ENCODE measurements at regions not wholly inside any gene's neighbourhood (a gene's known extent, or its start where the extent isn't known, plus 50 kb on each side); places are given as distances from the start of the nearest gene placed in this dataset.

DNA sequence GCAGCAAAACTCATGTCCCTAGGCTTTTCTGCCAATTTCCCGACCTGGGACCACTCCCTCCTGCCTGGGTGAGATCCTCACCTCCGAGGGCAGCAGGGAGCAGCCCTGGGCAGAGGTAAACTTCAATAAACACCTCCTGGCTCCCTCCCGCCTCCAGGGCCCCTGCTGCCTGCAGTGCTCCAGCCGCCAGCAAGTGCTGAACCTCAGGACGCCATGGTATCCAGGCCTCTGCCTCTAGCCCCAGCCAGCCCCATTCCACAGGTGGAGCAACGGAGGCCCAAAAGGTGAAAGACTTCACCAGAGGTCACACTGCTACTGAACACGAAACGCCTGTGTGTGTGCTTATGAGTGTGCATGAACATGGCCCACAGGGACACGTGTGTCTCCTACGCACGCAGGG is 59.9 kb upstream of the LINGO1 start:
- Histone ChIP-seq H3K4me3 (no peak overlapping the region), H3K9ac (ENCODE audit: insufficient read depth in 1 of 2, low read length in 2 of 2) (no peak overlapping the region), H3K9me3 (ENCODE audit: control insufficient read depth in 4 of 4, insufficient read depth in 3 of 4, low read length in 3 of 4) (peaks cover 0 to 6% (median 0%) of the 10 kb centered on the region in 4 donors), H3K36me3 (ENCODE audit: control insufficient read depth in 4 of 4, insufficient read depth in 4 of 4, low read length in 4 of 4) (no peaks in the 10 kb centered on the region), H3K27ac (ENCODE audit: low read depth in 1 of 2, low read length in 1 of 2) (no peak overlapping the region), H3K27me3 (ENCODE audit: control insufficient read depth in 3 of 3, insufficient read depth in 3 of 3, low read length in 2 of 3) (peaks cover 0 to 3% (median 0%) of the 10 kb centered on the region in 3 donors), H3K4me1 (ENCODE audit: control insufficient read depth in 5 of 5, insufficient read depth in 5 of 5, low read length in 5 of 5) (peaks cover 0 to 4% (median 0%) of the 10 kb centered on the region in 5 donors)
- DNase-seq (no peak), ATAC-seq (ENCODE audit: insufficient read depth, low FRiP score) (no peak)
- TF ChIP-seq, protein P1, sequence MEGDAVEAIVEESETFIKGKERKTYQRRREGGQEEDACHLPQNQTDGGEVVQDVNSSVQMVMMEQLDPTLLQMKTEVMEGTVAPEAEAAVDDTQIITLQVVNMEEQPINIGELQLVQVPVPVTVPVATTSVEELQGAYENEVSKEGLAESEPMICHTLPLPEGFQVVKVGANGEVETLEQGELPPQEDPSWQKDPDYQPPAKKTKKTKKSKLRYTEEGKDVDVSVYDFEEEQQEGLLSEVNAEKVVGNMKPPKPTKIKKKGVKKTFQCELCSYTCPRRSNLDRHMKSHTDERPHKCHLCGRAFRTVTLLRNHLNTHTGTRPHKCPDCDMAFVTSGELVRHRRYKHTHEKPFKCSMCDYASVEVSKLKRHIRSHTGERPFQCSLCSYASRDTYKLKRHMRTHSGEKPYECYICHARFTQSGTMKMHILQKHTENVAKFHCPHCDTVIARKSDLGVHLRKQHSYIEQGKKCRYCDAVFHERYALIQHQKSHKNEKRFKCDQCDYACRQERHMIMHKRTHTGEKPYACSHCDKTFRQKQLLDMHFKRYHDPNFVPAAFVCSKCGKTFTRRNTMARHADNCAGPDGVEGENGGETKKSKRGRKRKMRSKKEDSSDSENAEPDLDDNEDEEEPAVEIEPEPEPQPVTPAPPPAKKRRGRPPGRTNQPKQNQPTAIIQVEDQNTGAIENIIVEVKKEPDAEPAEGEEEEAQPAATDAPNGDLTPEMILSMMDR (IDR thresholded peaks at IDR 0.05; ENCODE audit: control extremely low read depth, extremely low read depth), result no peak
- WGBS, 2 donors, result 70 to 72% methylated on average over 11 of the region's 11 CpGs

DNA sequence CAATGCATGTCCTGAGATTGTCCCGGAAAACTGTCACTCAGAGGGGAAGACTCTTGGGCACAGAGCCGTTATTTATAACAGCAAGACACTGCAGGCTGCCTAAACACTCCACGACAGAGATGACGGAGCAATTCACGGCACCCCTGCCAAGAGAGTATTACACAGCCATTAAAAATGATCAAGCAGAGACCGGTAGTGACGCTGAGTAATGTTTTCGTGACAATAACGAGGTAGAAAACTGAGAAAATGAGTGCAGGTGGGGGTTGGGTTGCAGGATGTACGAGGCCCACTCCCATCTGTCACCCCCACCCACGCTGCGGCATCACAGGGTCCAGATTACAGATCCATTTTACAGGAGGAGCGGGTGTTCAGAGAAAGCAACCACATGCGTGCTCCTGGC is 58.9 kb upstream of the LINGO1 start:
- H3K27me3 ChIP-seq (ENCODE audit: control insufficient read depth in 3 of 3, insufficient read depth in 3 of 3, low read length in 2 of 3), result peaks cover 0 to 3% (median 0%) of the 10 kb centered on the region in 3 donors
- no peak overlapping the region for H3K27ac ChIP-seq (ENCODE audit: low read depth in 1 of 2, low read length in 1 of 2)
- 80 to 84% methylated on average over 14 of the region's 14 CpGs for WGBS, 2 donors
- no peak overlapping the region for H3K4me3 ChIP-seq
- TF ChIP-seq, protein P1 (IDR thresholded peaks at IDR 0.05; ENCODE audit: control extremely low read depth, extremely low read depth), result no peak
- H3K9me3 ChIP-seq (ENCODE audit: control insufficient read depth in 4 of 4, insufficient read depth in 3 of 4, low read length in 3 of 4), result peaks cover 0 to 6% (median 0%) of the 10 kb centered on the region in 4 donors
- peaks cover 0 to 4% (median 0%) of the 10 kb centered on the region in 5 donors for H3K4me1 ChIP-seq (ENCODE audit: control insufficient read depth in 5 of 5, insufficient read depth in 5 of 5, low read length in 5 of 5)
- DNase-seq (no peak), ATAC-seq (ENCODE audit: insufficient read depth, low FRiP score) (no peak)
- H3K36me3 ChIP-seq (ENCODE audit: control insufficient read depth in 4 of 4, insufficient read depth in 4 of 4, low read length in 4 of 4), result no peaks in the 10 kb centered on the region
- H3K9ac ChIP-seq (ENCODE audit: insufficient read depth in 1 of 2, low read length in 2 of 2), result no peak overlapping the region

DNA sequence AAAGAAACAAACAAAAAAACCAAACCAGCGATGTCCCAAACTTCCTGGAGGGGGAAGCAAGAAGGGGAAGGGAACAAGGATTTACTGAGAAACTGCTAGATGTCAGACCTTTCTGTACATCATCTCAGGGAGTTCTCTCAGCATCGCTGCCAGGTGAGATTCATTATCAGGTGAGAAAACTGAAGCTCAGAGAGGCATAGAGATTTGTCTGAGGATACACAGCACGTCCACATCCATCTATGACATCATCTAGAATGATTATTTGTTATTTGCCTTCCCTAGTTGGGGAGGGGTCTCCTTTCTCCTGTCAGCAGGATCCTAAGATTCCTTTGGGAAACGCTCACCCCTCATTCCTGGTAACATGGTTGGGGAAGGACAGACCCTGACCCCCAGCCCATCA is 57.1 kb upstream of the LINGO1 start:
- Histone ChIP-seq H3K27me3 (ENCODE audit: control insufficient read depth in 3 of 3, insufficient read depth in 3 of 3, low read length in 2 of 3) (peaks cover 0 to 3% (median 0%) of the 10 kb centered on the region in 3 donors), H3K27ac (ENCODE audit: low read depth in 1 of 2, low read length in 1 of 2) (no peak overlapping the region), H3K36me3 (ENCODE audit: control insufficient read depth in 4 of 4, insufficient read depth in 4 of 4, low read length in 4 of 4) (no peaks in the 10 kb centered on the region), H3K9ac (ENCODE audit: insufficient read depth in 1 of 2, low read length in 2 of 2) (no peak overlapping the region), H3K4me1 (ENCODE audit: control insufficient read depth in 5 of 5, insufficient read depth in 5 of 5, low read length in 5 of 5) (no peaks in the 10 kb centered on the region), H3K9me3 (ENCODE audit: control insufficient read depth in 4 of 4, insufficient read depth in 3 of 4, low read length in 3 of 4) (peaks cover 0 to 6% (median 0%) of the 10 kb centered on the region in 4 donors), H3K4me3 (no peak overlapping the region)
- no peak for ATAC-seq (ENCODE audit: insufficient read depth, low FRiP score)
- WGBS, 2 donors, result 59 to 70% methylated on average over 4 of the region's 4 CpGs
- DNase-seq, result no peak
- TF ChIP-seq, protein P1 (IDR thresholded peaks at IDR 0.05; ENCODE audit: control extremely low read depth, extremely low read depth), result no peak

DNA sequence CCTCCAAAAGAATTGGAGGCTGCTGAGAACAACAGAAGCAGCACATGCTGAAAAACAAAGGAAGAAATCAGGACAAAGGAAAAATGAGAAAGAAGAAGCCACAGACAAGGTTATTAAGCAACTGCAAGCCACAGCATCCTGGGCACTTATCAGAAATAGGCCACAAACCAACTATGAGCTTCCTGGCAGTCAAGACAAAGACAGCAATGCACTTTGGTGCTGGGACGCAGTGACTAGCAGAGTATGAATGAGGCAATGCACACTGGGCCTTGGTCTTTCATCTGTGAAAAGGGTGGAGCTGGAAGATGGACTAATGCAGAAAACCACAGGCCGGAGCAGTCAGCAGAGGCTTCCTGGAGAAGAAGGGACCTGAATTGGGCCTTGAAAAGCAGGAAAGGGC is 56.0 kb upstream of the LINGO1 start:
- no peak overlapping the region for H3K4me3 ChIP-seq
- TF ChIP-seq, protein P1 (IDR thresholded peaks at IDR 0.05; ENCODE audit: control extremely low read depth, extremely low read depth), result no peak
- no peaks in the 10 kb centered on the region for H3K4me1 ChIP-seq (ENCODE audit: control insufficient read depth in 5 of 5, insufficient read depth in 5 of 5, low read length in 5 of 5)
- H3K9ac ChIP-seq (ENCODE audit: insufficient read depth in 1 of 2, low read length in 2 of 2), result no peak overlapping the region
- 64 to 71% methylated on average over 2 of the region's 2 CpGs for WGBS, 2 donors
- DNase-seq (no peak), ATAC-seq (ENCODE audit: insufficient read depth, low FRiP score) (no peak)
- H3K9me3 ChIP-seq (ENCODE audit: control insufficient read depth in 4 of 4, insufficient read depth in 3 of 4, low read length in 3 of 4), result peaks cover 0 to 6% (median 0%) of the 10 kb centered on the region in 4 donors
- H3K27ac ChIP-seq (ENCODE audit: low read depth in 1 of 2, low read length in 1 of 2), result no peak overlapping the region
- H3K36me3 ChIP-seq (ENCODE audit: control insufficient read depth in 4 of 4, insufficient read depth in 4 of 4, low read length in 4 of 4), result no peaks in the 10 kb centered on the region
- H3K27me3 ChIP-seq (ENCODE audit: control insufficient read depth in 3 of 3, insufficient read depth in 3 of 3, low read length in 2 of 3), result peaks cover 0 to 3% (median 0%) of the 10 kb centered on the region in 3 donors
